CD4-positive, alpha-beta T cell (primary cell): ENCODE measurements at regions not wholly inside any gene's neighbourhood (a gene's known extent, or its start where the extent isn't known, plus 50 kb on each side); places are given as distances from the start of the nearest gene placed in this dataset.

Experiments
- ATAC-seq: fragments of 200-7000 bp; cut with Tn5 transposase; one replicate; pipeline ENCODE4 v1.10.0; 2022; ENCODE audit warnings: mild to moderate bottlenecking; ENCODE audit not compliant: poor library complexity
- CTCF ChIA-PET: fragments of 350-600 bp; sonication (Branson Sonifier 250); formaldehyde crosslinking; loops from one replicate; lab custom pipeline; 2021; ENCODE audit warnings: antibody characterized with exemption, inconsistent platforms; lab: Charles Lee
- POLR2A ChIA-PET: fragments of 350-600 bp; sonication (Branson Sonifier 250); formaldehyde crosslinking; loops from one replicate; lab custom pipeline; 2021; ENCODE audit warnings: antibody characterized with exemption, inconsistent platforms; lab: Charles Lee
- DNase-seq, 14 experiments: peaks; one replicate each; pipeline ENCODE4 v3.0.0-alpha.2; 2013 to 2020; ENCODE audit warnings: mixed read lengths in 2 of 14
- H3K27ac ChIP-seq, 2 donors: one replicate each; pipeline versions ENCODE4 v1.5.1 to v1.7.0; 2013; ENCODE audit warnings: low read length in 2 of 2, low read depth in 1 of 2, mild to moderate bottlenecking in 1 of 2
- H3K27me3 ChIP-seq, 2 experiments: 1 replicate in 1 of 2; 2 replicates in 1 of 2; pipeline versions ENCODE4 v1.6.1 to v1.7.0; 2013; ENCODE audit warnings: low read length in 2 of 2, control low read depth in 1 of 2, mild to moderate bottlenecking in 1 of 2, moderate library complexity in 1 of 2; ENCODE audit not compliant: insufficient read depth in 2 of 2, control insufficient read depth in 1 of 2
- H3K36me3 ChIP-seq: one replicate; pipeline ENCODE4 v1.6.1; 2013; ENCODE audit warnings: low read length, control low read depth; ENCODE audit not compliant: insufficient read depth
- H3K4me1 ChIP-seq: one replicate; pipeline ENCODE4 v1.6.1; 2013; ENCODE audit warnings: low read length, control low read depth; ENCODE audit not compliant: insufficient read depth
- H3K4me3 ChIP-seq: one replicate; pipeline ENCODE4 v1.5.1; 2013; ENCODE audit warnings: mild to moderate bottlenecking, low read length, moderate library complexity
- H3K9me3 ChIP-seq, 2 experiments: 1 replicate in 1 of 2; 2 replicates in 1 of 2; pipeline versions ENCODE4 v1.6.1 to v1.7.0; 2013; ENCODE audit warnings: low read length in 2 of 2, mild to moderate bottlenecking in 2 of 2, control low read depth in 1 of 2, moderate library complexity in 1 of 2; ENCODE audit not compliant: control insufficient read depth in 1 of 2, insufficient read depth in 1 of 2
- H3K27ac Mint-ChIP-seq: one replicate; pipeline ENCODE4 v1.8.0; 2020; ENCODE audit warnings: mixed read lengths
- H3K27me3 Mint-ChIP-seq: one replicate; pipeline ENCODE4 v1.8.0; 2021; ENCODE audit warnings: mixed read lengths
- H3K36me3 Mint-ChIP-seq: one replicate; pipeline ENCODE4 v1.8.0; 2021; ENCODE audit warnings: low read depth, mixed read lengths
- H3K4me1 Mint-ChIP-seq: one replicate; pipeline ENCODE4 v1.8.0; 2021; ENCODE audit warnings: low read depth, mixed read lengths
- H3K4me3 Mint-ChIP-seq: one replicate; pipeline ENCODE4 v1.8.0; 2020; ENCODE audit warnings: mild to moderate bottlenecking, mixed read lengths
- H3K9me3 Mint-ChIP-seq: one replicate; pipeline ENCODE4 v1.8.0; 2020; ENCODE audit warnings: mixed read lengths
- intact Hi-C, 2 experiments: fragments of 100-400 bp; cut with DNase I in 1 of 2; cut with micrococcal nuclease in 1 of 2; formaldehyde crosslinking; loops; one replicate each; pipeline versions ENCODE4 v1.15.1 to v1.9.0; 2023 to 2025; cut with DNase I, micrococcal nuclease
- TF ChIP-seq, protein P1 (sequence below): fragments of 200-600 bp; IDR thresholded peaks from one replicate; pipeline ENCODE4 v1.8.0; 2022; ENCODE audit warnings: antibody characterized with exemption, mild to moderate bottlenecking

DNA sequence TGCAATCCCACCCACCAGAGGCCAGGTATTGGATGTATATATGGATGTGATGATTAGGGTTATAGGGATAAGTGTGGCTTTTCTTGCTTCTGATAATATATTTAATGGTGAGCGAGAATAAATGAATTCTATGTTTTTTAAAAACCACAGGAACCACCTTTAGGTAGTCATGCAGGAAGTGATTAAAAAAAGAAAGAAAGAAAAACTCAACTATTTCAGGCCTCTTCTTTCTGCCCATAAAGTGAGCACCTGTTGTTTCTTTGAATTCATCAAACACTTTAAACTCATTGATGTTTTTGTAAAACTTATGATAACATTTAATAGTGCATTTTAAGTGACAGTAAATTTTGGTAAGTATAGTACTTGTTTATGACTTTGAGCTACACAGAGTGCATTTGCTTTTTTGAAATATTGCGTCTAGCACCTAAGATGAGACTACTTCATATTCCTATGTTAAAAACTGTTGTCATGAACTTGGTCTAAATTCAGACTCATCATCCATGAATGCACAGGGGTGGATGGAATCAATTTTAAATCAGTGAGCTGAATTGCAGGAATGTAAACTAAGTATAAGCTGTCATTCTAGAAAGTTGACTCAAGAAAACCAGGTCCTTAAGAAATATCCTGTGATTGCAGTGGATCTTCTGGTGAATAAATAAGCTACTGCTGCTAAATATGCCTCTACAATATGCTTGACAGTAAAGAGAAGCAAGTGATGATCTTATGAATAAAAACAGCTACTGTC lies 764.4 kb upstream of the NECTIN3 start:
- Mint-ChIP-seq H3K27me3 (no peaks in the 10 kb centered on the region), H3K27ac (no peak overlapping the region), H3K36me3 (no peaks in the 10 kb centered on the region), H3K4me3 (no peak overlapping the region), H3K9me3 (no peaks in the 10 kb centered on the region), H3K4me1 (peaks cover 12% of the 10 kb centered on the region)
- intact Hi-C loops = no loop called here
- Histone ChIP-seq H3K27me3 (no peaks in the 10 kb centered on the region), H3K9me3 (no peaks in the 10 kb centered on the region), H3K36me3 (no peaks in the 10 kb centered on the region), H3K4me1 (no peaks in the 10 kb centered on the region), H3K4me3 (no peak overlapping the region), H3K27ac (no peak overlapping the region)
- TF ChIP-seq, protein P1, sequence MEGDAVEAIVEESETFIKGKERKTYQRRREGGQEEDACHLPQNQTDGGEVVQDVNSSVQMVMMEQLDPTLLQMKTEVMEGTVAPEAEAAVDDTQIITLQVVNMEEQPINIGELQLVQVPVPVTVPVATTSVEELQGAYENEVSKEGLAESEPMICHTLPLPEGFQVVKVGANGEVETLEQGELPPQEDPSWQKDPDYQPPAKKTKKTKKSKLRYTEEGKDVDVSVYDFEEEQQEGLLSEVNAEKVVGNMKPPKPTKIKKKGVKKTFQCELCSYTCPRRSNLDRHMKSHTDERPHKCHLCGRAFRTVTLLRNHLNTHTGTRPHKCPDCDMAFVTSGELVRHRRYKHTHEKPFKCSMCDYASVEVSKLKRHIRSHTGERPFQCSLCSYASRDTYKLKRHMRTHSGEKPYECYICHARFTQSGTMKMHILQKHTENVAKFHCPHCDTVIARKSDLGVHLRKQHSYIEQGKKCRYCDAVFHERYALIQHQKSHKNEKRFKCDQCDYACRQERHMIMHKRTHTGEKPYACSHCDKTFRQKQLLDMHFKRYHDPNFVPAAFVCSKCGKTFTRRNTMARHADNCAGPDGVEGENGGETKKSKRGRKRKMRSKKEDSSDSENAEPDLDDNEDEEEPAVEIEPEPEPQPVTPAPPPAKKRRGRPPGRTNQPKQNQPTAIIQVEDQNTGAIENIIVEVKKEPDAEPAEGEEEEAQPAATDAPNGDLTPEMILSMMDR = no peak
- CTCF ChIA-PET = no interaction called here
- POLR2A ChIA-PET = no interaction called here
- ATAC-seq (no peak), DNase-seq (no peak)

DNA sequence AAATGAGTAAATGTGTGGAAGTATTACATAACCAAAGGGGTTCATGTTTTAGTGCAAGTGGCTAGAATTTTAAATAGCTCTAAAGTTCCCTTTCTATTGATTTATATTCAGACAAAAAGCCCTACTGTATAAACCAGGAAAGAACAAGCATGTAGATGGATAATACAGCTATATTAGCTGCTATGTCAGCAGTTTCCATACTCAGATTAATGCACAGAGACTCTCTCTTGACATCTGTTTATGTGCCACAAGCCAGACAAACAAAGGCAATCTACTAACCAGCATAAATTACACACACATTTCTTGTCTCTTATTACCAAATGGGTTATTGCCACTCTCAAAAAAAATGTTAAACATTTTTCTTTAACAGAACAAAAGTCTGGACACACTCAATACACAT lies 760.1 kb upstream of the NECTIN3 start:
- peaks cover 3% of the 10 kb centered on the region for H3K4me1 ChIP-seq
- no peak overlapping the region for H3K4me3 Mint-ChIP-seq
- TF ChIP-seq, protein P1 = no peak
- no peaks in the 10 kb centered on the region for H3K27me3 Mint-ChIP-seq
- CTCF ChIA-PET = no interaction called here
- no peak overlapping the region for H3K27ac ChIP-seq
- H3K4me1 Mint-ChIP-seq = peaks cover 10% of the 10 kb centered on the region
- no peak for DNase-seq
- no peaks in the 10 kb centered on the region for H3K36me3 ChIP-seq
- H3K4me3 ChIP-seq = no peak overlapping the region
- H3K9me3 ChIP-seq = no peaks in the 10 kb centered on the region
- H3K36me3 Mint-ChIP-seq = no peaks in the 10 kb centered on the region
- H3K27me3 ChIP-seq = no peaks in the 10 kb centered on the region
- intact Hi-C loops = loop anchor here (1.0 to 10.0 kb wide), 7 partner anchors 15 to 1817 kb away; no protein-coding TSS in a partner anchor
- no peaks in the 10 kb centered on the region for H3K9me3 Mint-ChIP-seq
- no peak overlapping the region for H3K27ac Mint-ChIP-seq
- ATAC-seq = no peak
- POLR2A ChIA-PET = no interaction called here

DNA sequence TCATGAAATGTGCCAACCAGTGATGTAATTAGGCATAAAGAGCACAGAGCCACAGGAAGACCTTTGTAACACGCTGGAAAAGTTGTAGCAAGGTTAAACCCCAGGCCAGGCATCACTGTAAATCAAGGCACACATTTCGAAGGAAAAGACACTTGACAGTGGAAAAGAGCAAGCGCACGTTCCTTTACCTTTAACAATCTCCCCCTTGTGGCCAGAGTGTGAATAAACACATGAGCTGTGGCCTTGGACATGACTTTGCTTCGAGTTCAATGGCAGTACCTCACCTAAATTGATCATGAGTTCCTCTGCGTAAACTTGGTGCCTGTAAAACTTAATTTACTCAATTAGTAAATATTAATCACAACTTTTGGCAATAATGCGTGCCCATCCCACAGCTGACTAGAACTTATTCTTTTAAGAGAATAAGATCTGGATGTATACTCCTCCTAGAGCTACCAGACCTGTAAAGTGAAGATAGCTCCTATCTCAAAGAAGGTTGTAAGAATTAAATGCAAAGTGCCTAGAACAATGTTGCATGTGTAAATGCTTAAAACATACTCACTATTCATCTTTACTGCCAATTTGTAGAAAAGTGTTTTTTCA lies 757.0 kb upstream of the NECTIN3 start:
- ChIA-PET POLR2A (interaction anchor here (1.4 kb wide), 1 partner anchor 1227 kb away, joined by 3 read pairs; the partner anchor contains the start of gene CD96), CTCF (interaction anchor here (0.8 to 2.6 kb wide), 12 partner anchors 8 to 1225 kb away, joined by 3 to 9 read pairs (median 4); no protein-coding TSS in a partner anchor)
- Histone ChIP-seq H3K36me3 (no peaks in the 10 kb centered on the region), H3K4me3 (no peak overlapping the region), H3K4me1 (peaks cover 3% of the 10 kb centered on the region), H3K27me3 (no peaks in the 10 kb centered on the region), H3K27ac (no peak overlapping the region), H3K9me3 (no peaks in the 10 kb centered on the region)
- ATAC-seq (peak; percentile 63), DNase-seq (peak; percentile 7 to 75 (median 40))
- Mint-ChIP-seq H3K4me1 (no peaks in the 10 kb centered on the region), H3K9me3 (no peaks in the 10 kb centered on the region), H3K27me3 (no peaks in the 10 kb centered on the region), H3K27ac (no peak overlapping the region), H3K36me3 (no peaks in the 10 kb centered on the region), H3K4me3 (no peak overlapping the region)
- TF ChIP-seq, protein P1 = peak; percentile 77
- intact Hi-C loops = loop anchor here (1.0 to 10.0 kb wide), 9 partner anchors 582 to 1826 kb away; no protein-coding TSS in a partner anchor
